ENCODE measurements at regions not wholly inside any gene's neighbourhood (a gene's known extent, or its start where the extent isn't known, plus 50 kb on each side); places are given as distances from the start of the nearest gene placed in this dataset.
"Not testable (repeated sequence)": the region's sequence is repeated elsewhere in the genome, so short reads cannot be mapped to it uniquely, and the experiment has no call there.

DNA sequence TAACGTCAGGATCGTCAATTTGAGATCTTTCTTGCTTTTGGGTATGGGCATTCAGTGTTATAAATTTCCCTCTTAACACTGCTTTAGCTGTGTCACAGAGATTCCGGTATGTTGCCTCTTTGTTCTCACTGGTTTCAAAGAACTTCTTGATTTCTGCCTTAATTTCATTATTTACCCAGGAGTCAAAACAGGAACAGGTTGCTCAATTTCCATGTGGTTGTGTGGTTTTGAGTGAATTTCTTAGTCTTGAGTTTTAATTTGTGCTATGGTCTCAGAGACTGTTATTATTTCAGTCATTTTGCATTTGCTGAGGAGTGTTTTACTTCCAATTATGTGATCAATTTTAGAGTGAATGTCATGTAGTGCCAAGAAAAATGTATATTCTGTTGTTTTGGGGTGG lies 153.1 kb downstream of the PCDH17 start:
- no peak for DNase-seq

GRCh38 chr13:57787058-57787791 lies 155.7 kb downstream of the PCDH17 start:
- DNase-seq: no peak

- DNase-seq: no peak
Observed at GRCh38 chr13:57799624-57800023, 168.1 kb downstream of the PCDH17 start.

DNA sequence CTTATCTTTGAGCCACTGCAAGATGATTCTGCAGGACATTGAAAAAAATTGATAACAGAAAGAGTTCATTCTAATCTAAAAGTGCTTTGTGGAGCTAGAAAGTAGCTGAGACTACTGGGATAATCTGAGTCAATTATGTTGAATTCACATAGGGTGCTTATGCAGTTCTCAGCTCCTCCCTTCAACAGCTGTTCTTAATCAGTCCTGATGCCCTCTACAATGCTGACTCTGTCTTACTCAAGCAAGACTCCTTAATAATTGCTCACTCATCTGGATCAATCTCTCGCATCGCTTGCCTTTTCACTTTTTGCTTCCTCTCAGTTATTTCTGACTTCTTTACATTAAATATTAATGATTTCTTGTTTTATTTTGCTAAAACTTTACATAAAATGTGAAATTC lies 182.1 kb downstream of the PCDH17 start:
- no peak for DNase-seq

- DNase-seq: no peak
Observed at GRCh38 chr13:57815600-57815999, 184.1 kb downstream of the PCDH17 start.

GRCh38 chr13:57820924-57821323 lies 189.4 kb downstream of the PCDH17 start:
- DNase-seq: no peak

DNA sequence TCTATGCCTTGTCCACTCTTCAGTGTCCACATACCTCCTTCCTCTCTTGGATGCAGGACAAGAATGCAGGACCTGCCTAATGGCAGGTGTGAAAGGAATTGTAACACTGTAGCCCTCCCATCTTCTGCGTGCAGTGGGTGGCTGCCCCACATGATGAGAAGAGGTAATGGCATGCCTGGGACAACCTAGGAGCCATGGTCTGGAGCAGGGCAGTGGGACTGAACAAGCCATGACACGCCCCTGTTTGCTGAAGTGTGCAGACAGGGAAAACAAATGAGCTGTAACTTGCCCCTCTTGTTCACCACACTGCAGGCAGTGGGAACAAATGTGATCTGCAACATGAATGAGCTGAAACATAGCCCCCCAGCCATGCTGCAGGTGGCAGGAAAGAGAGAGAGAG lies 192.2 kb downstream of the PCDH17 start:
- DNase-seq: no peak

- DNase-seq: no peak
Observed at GRCh38 chr13:57824121-57824520, 192.6 kb downstream of the PCDH17 start.

- DNase-seq: no peak
Observed at GRCh38 chr13:57825066-57825465, 193.5 kb downstream of the PCDH17 start.

- no peak for DNase-seq
Observed at GRCh38 chr13:57829496-57829895, 198.0 kb downstream of the PCDH17 start.

GRCh38 chr13:57832187-57832586 lies 200.6 kb downstream of the PCDH17 start:
- no peak for DNase-seq

GRCh38 chr13:57837801-57838200 lies 206.3 kb downstream of the PCDH17 start:
- DNase-seq: no peak

GRCh38 chr13:57843521-57843920 lies 212.0 kb downstream of the PCDH17 start:
- DNase-seq: no peak

GRCh38 chr13:57846600-57847173 lies 215.1 kb downstream of the PCDH17 start:
- DNase-seq: no peak

- DNase-seq: no peak
Observed at GRCh38 chr13:57857945-57858344, 226.4 kb downstream of the PCDH17 start.

DNA sequence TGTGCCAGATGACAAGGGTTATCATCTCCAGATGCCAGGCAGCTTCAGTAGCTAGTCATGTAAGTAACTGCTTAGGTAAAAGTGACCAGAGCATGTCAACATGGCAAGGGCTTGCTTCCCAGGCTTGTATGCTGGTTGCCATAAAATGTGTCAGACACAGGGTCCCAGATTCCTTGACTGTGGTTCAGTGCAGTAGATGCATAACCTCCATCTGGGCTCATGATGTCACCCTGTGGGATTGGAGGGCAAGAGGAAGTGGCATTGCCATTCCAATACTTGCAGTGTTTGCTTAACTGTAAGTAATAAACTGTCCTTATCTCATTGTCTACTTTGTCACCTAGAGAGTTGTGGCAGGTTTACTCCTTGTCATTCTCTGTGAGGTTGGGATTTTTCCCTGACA lies 226.8 kb downstream of the PCDH17 start:
- DNase-seq: no peak

- no peak for DNase-seq
Observed at GRCh38 chr13:57862879-57863278, 231.3 kb downstream of the PCDH17 start.

DNA sequence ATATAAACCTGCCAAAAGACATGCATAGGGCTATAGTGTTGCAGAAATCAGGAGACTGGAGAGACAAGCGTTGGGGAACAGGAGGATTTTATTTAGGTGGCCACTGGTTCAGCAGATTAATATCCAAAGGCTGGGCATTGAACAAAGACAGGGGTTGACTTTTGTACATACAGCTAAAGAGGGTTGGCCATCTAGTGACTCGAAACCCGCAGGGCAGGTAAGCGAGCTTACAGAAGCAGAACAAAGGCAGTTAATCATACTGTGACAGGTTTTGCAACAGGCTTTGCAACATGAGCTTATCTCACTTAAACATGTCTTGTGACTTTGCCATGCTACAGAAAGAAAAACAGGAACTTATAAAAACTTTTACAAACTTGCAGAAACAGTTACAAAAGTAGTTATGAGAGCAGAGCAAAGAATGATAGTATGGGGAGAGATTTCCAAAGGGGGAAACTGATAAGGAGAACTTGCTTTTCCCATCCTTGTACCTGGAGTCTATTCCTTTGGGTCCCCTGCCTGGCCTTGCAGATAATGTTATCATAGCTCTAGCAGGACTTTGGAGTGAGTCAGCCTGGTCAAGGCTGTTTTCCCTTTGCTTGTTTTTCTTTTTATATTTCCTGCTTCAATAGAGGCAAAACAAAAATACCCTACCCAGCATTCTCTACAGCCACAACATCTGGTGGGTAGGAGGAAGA lies 234.2 kb downstream of the PCDH17 start:
- no peak for DNase-seq

GRCh38 chr13:57874530-57874929 lies 243.0 kb downstream of the PCDH17 start:
- DNase-seq: no peak

- DNase-seq: no peak
Observed at GRCh38 chr13:57877601-57878000, 246.1 kb downstream of the PCDH17 start.

DNA sequence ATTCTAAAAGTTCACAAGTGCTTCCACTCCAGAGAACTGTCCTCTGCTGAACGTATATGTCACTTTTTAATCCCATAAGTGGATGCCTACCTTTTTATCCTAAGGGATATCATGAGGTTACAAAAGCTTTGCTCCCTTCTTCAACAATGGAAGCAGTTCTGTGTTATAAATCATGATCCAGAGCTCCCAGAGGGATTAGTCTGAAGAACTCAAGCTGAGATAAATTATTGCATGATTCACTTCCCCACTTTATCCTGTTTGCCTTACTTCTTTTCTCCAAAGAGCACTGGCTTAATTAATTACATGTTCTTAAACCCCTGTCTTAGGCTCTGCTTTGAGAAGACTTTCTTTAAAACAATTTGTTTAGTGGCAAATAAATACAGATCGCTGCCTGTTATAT lies 246.7 kb downstream of the PCDH17 start:
- no peak for DNase-seq

- DNase-seq: no peak
Observed at GRCh38 chr13:57897225-57897624, 265.7 kb downstream of the PCDH17 start.

DNA sequence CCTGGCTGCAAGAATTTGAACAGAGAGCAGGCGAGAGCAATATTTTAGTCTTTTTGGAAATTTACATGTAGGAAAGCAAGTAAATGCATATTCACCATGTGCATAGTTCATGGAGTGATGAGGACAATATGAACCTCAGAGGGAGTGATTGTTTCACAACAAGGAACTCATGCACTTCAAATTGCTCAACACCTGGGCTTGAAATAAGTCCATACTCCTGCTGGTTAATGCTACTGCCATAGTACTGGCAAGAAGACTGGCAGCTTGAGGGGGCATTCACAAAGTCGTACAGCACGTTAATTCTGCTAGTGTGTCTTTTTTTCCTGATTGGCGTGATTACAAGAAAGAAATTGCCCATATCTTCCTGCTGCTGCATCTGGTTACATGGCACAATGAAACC lies 267.6 kb downstream of the PCDH17 start:
- DNase-seq: no peak

- DNase-seq: not testable (repeated sequence)
Observed at GRCh38 chr13:57909833-57910232, 278.3 kb downstream of the PCDH17 start.
